K562 (cell line): ENCODE measurements at regions not wholly inside any gene's neighbourhood (a gene's known extent, or its start where the extent isn't known, plus 50 kb on each side); places are given as distances from the start of the nearest gene placed in this dataset.

Source experiments
- CTCF ChIP-seq, 3 experiments: IDR thresholded peaks in 2 of 3; conservative IDR thresholded peaks in 1 of 3; 2 replicates each; pipeline ENCODE4 v1.5.1; 2011 to 2012; ENCODE audit warnings: low read length in 3 of 3, mild to moderate bottlenecking in 3 of 3, control low read depth in 2 of 3, improper control_type of control experiment in 1 of 3, inconsistent platforms in 1 of 3, low read depth in 1 of 3, mixed read lengths in 1 of 3, moderate library complexity in 1 of 3; ENCODE audit not compliant: insufficient read depth in 2 of 3
- DEAF1 ChIP-seq: fragments of 450-650 bp; formaldehyde crosslinking; IDR thresholded peaks from 2 replicates; pipeline ENCODE4 v1.4.0; 2020; ENCODE audit warnings: mild to moderate bottlenecking, moderate library complexity
- EHMT2 ChIP-seq: fragments of 450-650 bp; IDR thresholded peaks from 2 replicates; pipeline ENCODE4 v1.6.1; 2018; ENCODE audit warnings: antibody characterized with exemption
- GATAD2A ChIP-seq: fragments of 450-650 bp; IDR thresholded peaks from 2 replicates; pipeline ENCODE4 v1.6.1; 2017
- MECOM ChIP-seq: fragments of 250-450 bp; sonication (Bioruptor Pico); IDR thresholded peaks from 2 replicates; pipeline ENCODE4 v1.8.0; 2022; ENCODE audit warnings: inconsistent platforms
- NR3C1 ChIP-seq: sonication (generic); formaldehyde crosslinking; IDR thresholded peaks from 2 replicates; pipeline ENCODE4 v1.8.1; 2022; ENCODE audit warnings: missing genetic modification reagents
- SMC3 ChIP-seq: conservative IDR thresholded peaks from 2 replicates; pipeline ENCODE4 v1.6.1; 2011; ENCODE audit warnings: low read depth, low read length, improper control_type of control experiment; ENCODE audit not compliant: insufficient read depth
- ZBTB40 ChIP-seq, 2 experiments: fragments of 450-650 bp in 1 of 2; sonication (generic) in 1 of 2; formaldehyde crosslinking in 1 of 2; IDR thresholded peaks; 2 replicates each; pipeline versions ENCODE4 v1.7.1 to v1.9.0; 2016 to 2022; ENCODE audit warnings: inconsistent platforms in 1 of 2, mild to moderate bottlenecking in 1 of 2, missing genetic modification reagents in 1 of 2
- ZFP91 ChIP-seq: sonication (generic); formaldehyde crosslinking; IDR thresholded peaks from 2 replicates; pipeline ENCODE4 v1.8.0; 2022; ENCODE audit warnings: mild to moderate bottlenecking, missing genetic modification reagents
- ZNF12 ChIP-seq: sonication (generic); formaldehyde crosslinking; IDR thresholded peaks from 2 replicates; pipeline ENCODE4 v1.4.0; 2020; ENCODE audit warnings: mild to moderate bottlenecking, missing genetic modification reagents
- ZNF175 ChIP-seq: fragments of 200-800 bp; sonication (Bioruptor generic); IDR thresholded peaks from 2 replicates; pipeline ENCODE4 v1.6.1; 2016; ENCODE audit warnings: low read depth, mild to moderate bottlenecking, missing genetic modification characterization, missing compliant biosample characterization
- ZNF586 ChIP-seq: fragments of 450-650 bp; formaldehyde crosslinking; conservative IDR thresholded peaks from 2 replicates; pipeline ENCODE4 v1.4.0; 2020; ENCODE audit warnings: mild to moderate bottlenecking, moderate library complexity

GRCh38 chr7:135801045-135801693 lies 52.6 kb upstream of the FAM180A start (continued):
- no peak for TF ChIP-seq ZBTB40 (IDR thresholded peaks at IDR 0.05)
- no peak for TF ChIP-seq ZBTB40 (CRISPR knock-in tag; IDR thresholded peaks at IDR 0.05)
- peak; percentile 99 for TF ChIP-seq SMC3
- TF ChIP-seq MECOM (CRISPR knock-in tag): no peak
- no peak for TF ChIP-seq ZFP91 (CRISPR knock-in tag)
- TF ChIP-seq ZNF12 (CRISPR knock-in tag): no peak
- no peak for TF ChIP-seq ZNF175 (CRISPR knock-in tag)
- TF ChIP-seq NR3C1 (CRISPR knock-in tag): no peak
- TF ChIP-seq EHMT2: no peak
- TF ChIP-seq DEAF1 (CRISPR knock-in tag): peak; percentile 98
- no peak for TF ChIP-seq GATAD2A
- TF ChIP-seq CTCF (IDR thresholded peaks at IDR 0.05 in 2 of 3, conservative IDR thresholded peaks at IDR 0.05 in 1 of 3; ENCODE audit: insufficient read depth in 2 of 3, low read depth in 1 of 3, low read length in 3 of 3): peak; percentile 87 to 98 (median 96)
- TF ChIP-seq ZNF586 (CRISPR knock-in tag): no peak
